Transverse colon (tissue), 4 donors: ENCODE measurements at regions not wholly inside any gene's neighbourhood (a gene's known extent, or its start where the extent isn't known, plus 50 kb on each side); places are given as distances from the start of the nearest gene placed in this dataset.

Source experiments
- DNase-seq: peaks from one replicate; pipeline ENCODE4 v3.0.0-alpha.2; 2019
- H3K27ac ChIP-seq, 4 donors: fragments of 200-600 bp; sonication (generic); 2 replicates each; pipeline ENCODE4 v1.5.1; 2016 to 2018; ENCODE audit warnings: inconsistent platforms in 4 of 4
- H3K27me3 ChIP-seq: fragments of 200-600 bp; sonication (generic); 2 replicates; pipeline ENCODE4 v1.5.1; 2017; ENCODE audit warnings: inconsistent platforms
- H3K36me3 ChIP-seq, 4 donors: fragments of 200-600 bp; sonication (generic); 2 replicates each; pipeline ENCODE4 v1.5.1; 2017 to 2019; ENCODE audit warnings: inconsistent platforms in 4 of 4
- H3K4me1 ChIP-seq, 4 donors: fragments of 200-600 bp; sonication (generic); 2 replicates each; pipeline ENCODE4 v1.5.1; 2017 to 2020; ENCODE audit warnings: inconsistent platforms in 4 of 4
- H3K4me3 ChIP-seq, 4 donors: fragments of 200-600 bp; sonication (generic); 1 replicate in 1 of 4; 2 replicates in 3 of 4; pipeline versions ENCODE4 v1.5.1 to v1.6.1; 2017 to 2019; ENCODE audit warnings: inconsistent platforms in 4 of 4
- H3K9me3 ChIP-seq, 2 donors: fragments of 200-600 bp; sonication (generic); 2 replicates each; pipeline ENCODE4 v1.5.1; 2017 to 2019; ENCODE audit warnings: inconsistent platforms in 2 of 2
- CTCF ChIP-seq, 5 experiments: fragments of 200-600 bp in 3 of 5; fragments of 450-650 bp in 2 of 5; sonication (generic) in 3 of 5; IDR thresholded peaks; 1 replicate in 2 of 5; 2 replicates in 3 of 5; pipeline ENCODE4 v1.5.1; 2016 to 2017; ENCODE audit warnings: antibody characterized with exemption in 5 of 5, inconsistent platforms in 3 of 5, mild to moderate bottlenecking in 2 of 5, moderate library complexity in 1 of 5
- EP300 ChIP-seq: sonication (generic); formaldehyde crosslinking; IDR thresholded peaks from one replicate; pipeline ENCODE4 v1.6.1; 2017; ENCODE audit warnings: antibody characterized with exemption, low read depth
- POLR2A ChIP-seq: fragments of 450-650 bp; IDR thresholded peaks from one replicate; pipeline ENCODE4 v1.6.1; 2016; ENCODE audit warnings: antibody characterized with exemption, mild to moderate bottlenecking, moderate library complexity
- POLR2AphosphoS5 ChIP-seq, 3 donors: sonication (generic); formaldehyde crosslinking; IDR thresholded peaks; one replicate each; pipeline ENCODE4 v1.6.1; 2016; ENCODE audit warnings: antibody characterized with exemption in 3 of 3
- WGBS, 2 donors: methylation state at CpG; one replicate each; pipeline ENCODE4 v1.1.5; 2018; ENCODE audit warnings: low coverage in 1 of 2; 5-methylcytosine and 5-hydroxymethylcytosine counted together
- in situ Hi-C, 4 donors: fragments of 200-750 bp; cut with MboI; loops; one replicate each; pipeline versions ENCODE4 v1.15.0 to v1.15.1; 2017; ENCODE audit warnings: low sequenced_read_pairs in 3 of 4, low pct_ligation_motif_present in 1 of 4, low pct_unique_long_range_greater_than_20kb in 1 of 4
- intact Hi-C: fragments of 100-400 bp; cut with DNase I; formaldehyde crosslinking; loops from one replicate; pipeline ENCODE4 v1.15.1; 2023; ENCODE audit warnings: low total_unique reads

- TF ChIP-seq POLR2AphosphoS5 (IDR thresholded peaks at IDR 0.05): no peak
- no peak for TF ChIP-seq POLR2A
- no peak for TF ChIP-seq CTCF (IDR thresholded peaks at IDR 0.05)
- TF ChIP-seq EP300: no peak
- Histone ChIP-seq H3K4me3 (no peak overlapping the region), H3K27ac (no peak overlapping the region), H3K27me3 (no peaks in the 10 kb centered on the region), H3K9me3 (no peaks in the 10 kb centered on the region), H3K4me1 (no peaks in the 10 kb centered on the region), H3K36me3 (no peaks in the 10 kb centered on the region)
- no peak for DNase-seq
- 39 to 45% methylated on average over 6 of the region's 6 CpGs for WGBS, 2 donors
- in situ Hi-C loops: no loop called here
- intact Hi-C loops: no loop called here
Measured at GRCh38 chr4:59960143-59960542, 1240.0 kb upstream of the ADGRL3 start.

GRCh38 chr4:59966758-59967157 lies 1233.4 kb upstream of the ADGRL3 start:
- no peaks in the 10 kb centered on the region for H3K4me1 ChIP-seq
- intact Hi-C loops (no loop called here), in situ Hi-C loops (no loop called here)
- TF ChIP-seq POLR2AphosphoS5 (IDR thresholded peaks at IDR 0.05): no peak
- TF ChIP-seq CTCF (IDR thresholded peaks at IDR 0.05): no peak
- no peak for TF ChIP-seq POLR2A
- no peak for TF ChIP-seq EP300
- H3K27me3 ChIP-seq: no peaks in the 10 kb centered on the region
- no peaks in the 10 kb centered on the region for H3K9me3 ChIP-seq
- H3K27ac ChIP-seq: no peak overlapping the region
- no peak for DNase-seq
- H3K4me3 ChIP-seq: no peak overlapping the region
- no peaks in the 10 kb centered on the region for H3K36me3 ChIP-seq

- H3K4me3 ChIP-seq: no peak overlapping the region
- TF ChIP-seq EP300 (no peak), POLR2AphosphoS5 (IDR thresholded peaks at IDR 0.05) (no peak), POLR2A (no peak), CTCF (IDR thresholded peaks at IDR 0.05) (no peak)
- no peaks in the 10 kb centered on the region for H3K36me3 ChIP-seq
- DNase-seq: no peak
- H3K9me3 ChIP-seq: no peaks in the 10 kb centered on the region
- no peaks in the 10 kb centered on the region for H3K4me1 ChIP-seq
- in situ Hi-C loops (no loop called here), intact Hi-C loops (no loop called here)
- no peaks in the 10 kb centered on the region for H3K27me3 ChIP-seq
- 74 to 89% methylated on average over 4 to 5 of the region's 5 CpGs for WGBS, 2 donors
- no peak overlapping the region for H3K27ac ChIP-seq
Measured at GRCh38 chr4:59968796-59969195, 1231.3 kb upstream of the ADGRL3 start.

- Histone ChIP-seq H3K27ac (no peak overlapping the region), H3K4me1 (no peaks in the 10 kb centered on the region), H3K36me3 (no peaks in the 10 kb centered on the region), H3K4me3 (no peak overlapping the region), H3K9me3 (no peaks in the 10 kb centered on the region), H3K27me3 (no peaks in the 10 kb centered on the region)
- DNase-seq: no peak
- WGBS, 2 donors: 93 to 100% methylated on average over 2 to 3 of the region's 3 CpGs
- in situ Hi-C loops: no loop called here
- TF ChIP-seq EP300 (no peak), POLR2AphosphoS5 (IDR thresholded peaks at IDR 0.05) (no peak), CTCF (IDR thresholded peaks at IDR 0.05) (no peak), POLR2A (no peak)
- intact Hi-C loops: no loop called here
Measured at GRCh38 chr4:59969909-59970308, 1230.2 kb upstream of the ADGRL3 start.
